Vagina (tissue), 2 donors: ENCODE measurements at regions not wholly inside any gene's neighbourhood (a gene's known extent, or its start where the extent isn't known, plus 50 kb on each side); places are given as distances from the start of the nearest gene placed in this dataset.

Experiments used
- POLR2A ChIP-seq, 2 donors: fragments of 450-650 bp; IDR thresholded peaks; one replicate each; pipeline ENCODE4 v1.6.1; 2017; ENCODE audit warnings: antibody characterized with exemption in 2 of 2, mild to moderate bottlenecking in 2 of 2, moderate library complexity in 2 of 2
- TF ChIP-seq, protein P1 (sequence below), 3 experiments: fragments of 450-650 bp in 2 of 3; fragments of 200-600 bp in 1 of 3; sonication (generic) in 1 of 3; IDR thresholded peaks; one replicate each; pipeline ENCODE4 v1.5.1; 2017 to 2019; ENCODE audit warnings: antibody characterized with exemption in 3 of 3, mild to moderate bottlenecking in 2 of 3, moderate library complexity in 2 of 3

DNA sequence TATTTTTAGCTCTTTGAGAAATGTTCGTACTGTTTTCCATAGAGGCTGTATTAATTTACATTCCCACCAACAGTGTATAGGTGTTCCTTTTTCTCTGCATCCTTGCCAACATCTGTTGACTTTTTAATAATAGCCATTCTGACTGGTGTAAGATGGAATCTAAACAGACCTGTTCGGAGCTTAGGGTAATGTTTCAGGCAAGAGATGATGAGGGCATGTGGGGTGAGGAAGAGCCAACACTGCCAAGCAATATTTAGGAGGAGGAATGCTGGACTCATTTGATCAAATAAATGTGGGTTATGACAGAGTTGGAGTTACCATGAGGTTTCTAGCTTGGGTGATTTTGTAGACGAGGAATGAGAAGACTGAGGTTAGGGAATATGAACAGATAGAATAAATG is 382.9 kb downstream of the KLF12 start:
- TF ChIP-seq, protein P1, sequence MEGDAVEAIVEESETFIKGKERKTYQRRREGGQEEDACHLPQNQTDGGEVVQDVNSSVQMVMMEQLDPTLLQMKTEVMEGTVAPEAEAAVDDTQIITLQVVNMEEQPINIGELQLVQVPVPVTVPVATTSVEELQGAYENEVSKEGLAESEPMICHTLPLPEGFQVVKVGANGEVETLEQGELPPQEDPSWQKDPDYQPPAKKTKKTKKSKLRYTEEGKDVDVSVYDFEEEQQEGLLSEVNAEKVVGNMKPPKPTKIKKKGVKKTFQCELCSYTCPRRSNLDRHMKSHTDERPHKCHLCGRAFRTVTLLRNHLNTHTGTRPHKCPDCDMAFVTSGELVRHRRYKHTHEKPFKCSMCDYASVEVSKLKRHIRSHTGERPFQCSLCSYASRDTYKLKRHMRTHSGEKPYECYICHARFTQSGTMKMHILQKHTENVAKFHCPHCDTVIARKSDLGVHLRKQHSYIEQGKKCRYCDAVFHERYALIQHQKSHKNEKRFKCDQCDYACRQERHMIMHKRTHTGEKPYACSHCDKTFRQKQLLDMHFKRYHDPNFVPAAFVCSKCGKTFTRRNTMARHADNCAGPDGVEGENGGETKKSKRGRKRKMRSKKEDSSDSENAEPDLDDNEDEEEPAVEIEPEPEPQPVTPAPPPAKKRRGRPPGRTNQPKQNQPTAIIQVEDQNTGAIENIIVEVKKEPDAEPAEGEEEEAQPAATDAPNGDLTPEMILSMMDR (IDR thresholded peaks at IDR 0.05), result no peak
- no peak for TF ChIP-seq POLR2A (IDR thresholded peaks at IDR 0.05)
